ENCODE measurements at regions not wholly inside any gene's neighbourhood (a gene's known extent, or its start where the extent isn't known, plus 50 kb on each side); places are given as distances from the start of the nearest gene placed in this dataset.
"Not testable (repeated sequence)": the region's sequence is repeated elsewhere in the genome, so short reads cannot be mapped to it uniquely, and the experiment has no call there.

DNA sequence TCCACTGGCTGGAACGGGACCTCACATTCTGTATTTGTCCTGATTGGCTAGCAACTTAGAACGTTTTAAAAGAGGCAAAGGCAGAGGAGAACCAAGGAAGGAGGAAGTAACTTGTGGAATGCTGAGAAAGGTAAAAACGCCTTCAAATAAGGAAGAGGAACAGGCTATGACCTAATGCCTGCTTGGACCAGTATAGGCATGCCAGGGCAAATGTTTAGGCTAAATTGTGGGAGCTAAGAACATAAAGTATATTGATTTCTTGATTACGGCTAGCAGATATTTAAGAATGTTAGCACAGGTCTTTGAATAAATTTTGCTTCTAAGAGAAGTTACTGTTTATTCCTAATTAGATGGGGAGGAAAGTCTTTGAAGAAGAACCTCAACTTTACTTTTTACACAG lies 96.5 kb downstream of the AASDHPPT start:
- TF ChIP-seq, protein P1, sequence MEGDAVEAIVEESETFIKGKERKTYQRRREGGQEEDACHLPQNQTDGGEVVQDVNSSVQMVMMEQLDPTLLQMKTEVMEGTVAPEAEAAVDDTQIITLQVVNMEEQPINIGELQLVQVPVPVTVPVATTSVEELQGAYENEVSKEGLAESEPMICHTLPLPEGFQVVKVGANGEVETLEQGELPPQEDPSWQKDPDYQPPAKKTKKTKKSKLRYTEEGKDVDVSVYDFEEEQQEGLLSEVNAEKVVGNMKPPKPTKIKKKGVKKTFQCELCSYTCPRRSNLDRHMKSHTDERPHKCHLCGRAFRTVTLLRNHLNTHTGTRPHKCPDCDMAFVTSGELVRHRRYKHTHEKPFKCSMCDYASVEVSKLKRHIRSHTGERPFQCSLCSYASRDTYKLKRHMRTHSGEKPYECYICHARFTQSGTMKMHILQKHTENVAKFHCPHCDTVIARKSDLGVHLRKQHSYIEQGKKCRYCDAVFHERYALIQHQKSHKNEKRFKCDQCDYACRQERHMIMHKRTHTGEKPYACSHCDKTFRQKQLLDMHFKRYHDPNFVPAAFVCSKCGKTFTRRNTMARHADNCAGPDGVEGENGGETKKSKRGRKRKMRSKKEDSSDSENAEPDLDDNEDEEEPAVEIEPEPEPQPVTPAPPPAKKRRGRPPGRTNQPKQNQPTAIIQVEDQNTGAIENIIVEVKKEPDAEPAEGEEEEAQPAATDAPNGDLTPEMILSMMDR (IDR thresholded peaks at IDR 0.05): not testable (repeated sequence)
- not testable (repeated sequence) for TF ChIP-seq POLR2A (IDR thresholded peaks at IDR 0.05)

All from breast epithelium (tissue), 3 donors.